GM19395 (cell line): ENCODE measurements at regions not wholly inside any gene's neighbourhood (a gene's known extent, or its start where the extent isn't known, plus 50 kb on each side); places are given as distances from the start of the nearest gene placed in this dataset.

Experiments used
- ATAC-seq: cut with Tn5 transposase; IDR thresholded peaks from one replicate; pipeline ENCODE4 v1.9.1; 2021; ENCODE audit warnings: mild to moderate bottlenecking, moderate library complexity; ENCODE audit not compliant: unreplicated experiment

GRCh38 chr5:12467799-12468198, 563.6 kb upstream of the CTNND2 start:
- no peak for ATAC-seq

GRCh38 chr5:12460493-12461261, 556.4 kb upstream of the CTNND2 start:
- ATAC-seq = no peak

GRCh38 chr5:12459326-12459725, 555.1 kb upstream of the CTNND2 start:
- ATAC-seq = no peak

GRCh38 chr5:12419075-12419474, 514.8 kb upstream of the CTNND2 start:
- ATAC-seq = no peak

GRCh38 chr5:12413585-12413984, 509.3 kb upstream of the CTNND2 start:
- ATAC-seq = no peak

GRCh38 chr5:12413075-12413474, 508.8 kb upstream of the CTNND2 start:
- no peak for ATAC-seq

- ATAC-seq = no peak
Measured at GRCh38 chr5:12399868-12400267, 495.6 kb upstream of the CTNND2 start.

- no peak for ATAC-seq
Measured at GRCh38 chr5:12392246-12392645, 488.0 kb upstream of the CTNND2 start.

- ATAC-seq = no peak
Measured at GRCh38 chr5:12385095-12385494, 480.8 kb upstream of the CTNND2 start.

- ATAC-seq = no peak
Measured at GRCh38 chr5:12384005-12384404, 479.8 kb upstream of the CTNND2 start.

GRCh38 chr5:12367973-12368372, 463.7 kb upstream of the CTNND2 start:
- ATAC-seq = no peak

- no peak for ATAC-seq
Measured at GRCh38 chr5:12360218-12360617, 456.0 kb upstream of the CTNND2 start.

- no peak for ATAC-seq
Measured at GRCh38 chr5:12358371-12359090, 454.3 kb upstream of the CTNND2 start.

- no peak for ATAC-seq
Measured at GRCh38 chr5:12357626-12358025, 453.4 kb upstream of the CTNND2 start.

GRCh38 chr5:12354686-12355085, 450.4 kb upstream of the CTNND2 start:
- no peak for ATAC-seq

- no peak for ATAC-seq
Measured at GRCh38 chr5:12343558-12343957, 439.3 kb upstream of the CTNND2 start.

- no peak for ATAC-seq
Measured at GRCh38 chr5:12335938-12336337, 431.7 kb upstream of the CTNND2 start.

GRCh38 chr5:12332480-12332879, 428.2 kb upstream of the CTNND2 start:
- ATAC-seq = no peak

- no peak for ATAC-seq
Measured at GRCh38 chr5:12330993-12331588, 426.8 kb upstream of the CTNND2 start.

- ATAC-seq = no peak
Measured at GRCh38 chr5:12330381-12330780, 426.1 kb upstream of the CTNND2 start.

- no peak for ATAC-seq
Measured at GRCh38 chr5:12323637-12324229, 419.5 kb upstream of the CTNND2 start.

GRCh38 chr5:12322042-12322441, 417.8 kb upstream of the CTNND2 start:
- ATAC-seq = no peak
